RWPE2 (cell line): ENCODE measurements at regions not wholly inside any gene's neighbourhood (a gene's known extent, or its start where the extent isn't known, plus 50 kb on each side); places are given as distances from the start of the nearest gene placed in this dataset.
A peak's percentile ranks its signal among the peaks of the same experiment; 100 is the strongest.

Source experiments
- ATAC-seq: fragments of 200-7000 bp; cut with Tn5 transposase; 3 replicates; pipeline ENCODE4 v1.9.1; 2021; ENCODE audit warnings: low read depth
- DNase-seq: peaks from one replicate; pipeline ENCODE4 v3.0.0-alpha.2; 2020; ENCODE audit warnings: low spot score
- H3K27ac ChIP-seq: fragments of 450-650 bp; 2 replicates; pipeline ENCODE4 v1.5.1; 2017; ENCODE audit warnings: mild to moderate bottlenecking; ENCODE audit not compliant: poor library complexity, severe bottlenecking
- H3K27me3 ChIP-seq: fragments of 250-450 bp; sonication (Bioruptor Pico); 2 replicates; pipeline ENCODE4 v1.5.1; 2021; ENCODE audit warnings: mild to moderate bottlenecking, moderate library complexity; ENCODE audit not compliant: insufficient read depth, poor library complexity, severe bottlenecking
- H3K36me3 ChIP-seq: fragments of 250-450 bp; sonication (Bioruptor Pico); 2 replicates; pipeline ENCODE4 v1.5.1; 2020; ENCODE audit warnings: low read depth, mild to moderate bottlenecking, moderate library complexity
- H3K4me1 ChIP-seq: fragments of 250-450 bp; sonication (Bioruptor Pico); 2 replicates; pipeline ENCODE4 v1.5.1; 2021; ENCODE audit warnings: mild to moderate bottlenecking, moderate library complexity; ENCODE audit not compliant: insufficient read depth, poor library complexity, severe bottlenecking
- H3K4me3 ChIP-seq: fragments of 250-450 bp; sonication (Bioruptor Pico); 2 replicates; pipeline ENCODE4 v1.5.1; 2021; ENCODE audit warnings: mild to moderate bottlenecking, moderate library complexity; ENCODE audit not compliant: severe bottlenecking
- H3K9me3 ChIP-seq: fragments of 250-450 bp; sonication (Bioruptor Pico); 2 replicates; pipeline ENCODE4 v1.5.1; 2021; ENCODE audit warnings: mild to moderate bottlenecking, moderate library complexity; ENCODE audit not compliant: severe bottlenecking
- CTCF ChIP-seq: fragments of 450-650 bp; IDR thresholded peaks from one replicate; pipeline ENCODE4 v1.5.1; 2017; ENCODE audit warnings: mild to moderate bottlenecking, moderate library complexity; ENCODE audit not compliant: poor library complexity, severe bottlenecking

- ATAC-seq, result no peak
- TF ChIP-seq CTCF, result no peak
These were observed 1298.1 kb downstream of the EPHA7 start for GRCh38 chr6:92121228-92121627.

GRCh38 chr6:92117800-92118199 lies 1301.6 kb downstream of the EPHA7 start:
- Histone ChIP-seq H3K27ac (peak overlapping the region; percentile 97), H3K9me3 (no peaks in the 10 kb centered on the region), H3K4me1 (peaks cover 4% of the 10 kb centered on the region), H3K27me3 (no peaks in the 10 kb centered on the region), H3K4me3 (no peak overlapping the region), H3K36me3 (peaks cover 95% of the 10 kb centered on the region)
- ATAC-seq (no peak), DNase-seq (no peak)
- TF ChIP-seq CTCF, result no peak

More at GRCh38 chr6:92121228-92121627, 1298.1 kb downstream of the EPHA7 start:
- Histone ChIP-seq H3K4me1 (peaks cover 32% of the 10 kb centered on the region), H3K27me3 (no peaks in the 10 kb centered on the region), H3K4me3 (peak overlapping the region; percentile 41), H3K27ac (peak overlapping the region; percentile 97), H3K9me3 (no peaks in the 10 kb centered on the region), H3K36me3 (peaks cover 66% of the 10 kb centered on the region)
- DNase-seq, result no peak

GRCh38 chr6:92114797-92115196 lies 1304.6 kb downstream of the EPHA7 start:
- peaks cover 77% of the 10 kb centered on the region for H3K36me3 ChIP-seq
- peak overlapping the region; percentile 97 for H3K27ac ChIP-seq
- no peaks in the 10 kb centered on the region for H3K27me3 ChIP-seq
- no peak for DNase-seq
- H3K4me3 ChIP-seq, result no peak overlapping the region
- H3K9me3 ChIP-seq, result no peaks in the 10 kb centered on the region
- H3K4me1 ChIP-seq, result peaks cover 4% of the 10 kb centered on the region
- 0 out of 3 replicates have a peak, but pooled peaks have one; percentile 1 for ATAC-seq
- no peak for TF ChIP-seq CTCF

- H3K4me3 ChIP-seq, result no peak overlapping the region
- H3K9me3 ChIP-seq, result no peaks in the 10 kb centered on the region
- H3K4me1 ChIP-seq, result peaks cover 4% of the 10 kb centered on the region
- ATAC-seq, result no peak
- DNase-seq, result no peak
- TF ChIP-seq CTCF, result no peak
- H3K27ac ChIP-seq, result peak overlapping the region; percentile 97
- H3K27me3 ChIP-seq, result no peaks in the 10 kb centered on the region
- peaks cover 71% of the 10 kb centered on the region for H3K36me3 ChIP-seq
These were observed 1305.2 kb downstream of the EPHA7 start for GRCh38 chr6:92114091-92114675.

GRCh38 chr6:92111386-92111785 lies 1308.0 kb downstream of the EPHA7 start:
- Histone ChIP-seq H3K9me3 (peaks cover 4% of the 10 kb centered on the region), H3K27me3 (no peaks in the 10 kb centered on the region), H3K27ac (peak overlapping the region; percentile 97), H3K4me3 (no peak overlapping the region), H3K36me3 (peaks cover 43% of the 10 kb centered on the region), H3K4me1 (peaks cover 4% of the 10 kb centered on the region)
- no peak for DNase-seq
- ATAC-seq, result no peak
- no peak for TF ChIP-seq CTCF
